H9 (cell line): ENCODE measurements at regions not wholly inside any gene's neighbourhood (a gene's known extent, or its start where the extent isn't known, plus 50 kb on each side); places are given as distances from the start of the nearest gene placed in this dataset.

Experiments used
- DNase-seq: peaks from one replicate; pipeline ENCODE4 v3.0.0-alpha.2; 2017
- H2AFZ ChIP-seq: one replicate; pipeline ENCODE4 v1.6.1; 2013; ENCODE audit warnings: mild to moderate bottlenecking, low read length, control low read depth, moderate library complexity
- H2AK5ac ChIP-seq: 2 replicates; pipeline ENCODE4 v1.6.1; 2013; ENCODE audit warnings: low read length, control low read depth, mixed read lengths; ENCODE audit not compliant: insufficient read length
- H2BK120ac ChIP-seq: one replicate; pipeline ENCODE4 v1.6.1; 2013; ENCODE audit warnings: low read depth, mild to moderate bottlenecking, low read length, control low read depth, inconsistent platforms; ENCODE audit not compliant: poor library complexity, severe bottlenecking
- H2BK12ac ChIP-seq: 2 replicates; pipeline ENCODE4 v1.6.1; 2013; ENCODE audit warnings: low read length, control low read depth, mixed read lengths, low read depth; ENCODE audit not compliant: insufficient read length
- H2BK15ac ChIP-seq: 2 replicates; pipeline ENCODE4 v1.6.1; 2013; ENCODE audit warnings: low read depth, low read length, control low read depth
- H2BK20ac ChIP-seq: one replicate; pipeline ENCODE4 v1.6.1; 2013; ENCODE audit warnings: low read depth, mild to moderate bottlenecking, low read length, control low read depth, inconsistent platforms; ENCODE audit not compliant: poor library complexity, severe bottlenecking
- H2BK5ac ChIP-seq: 2 replicates; pipeline ENCODE4 v1.6.1; 2013; ENCODE audit warnings: low read length, control low read depth, mixed read lengths; ENCODE audit not compliant: insufficient read length
- H3K14ac ChIP-seq: 2 replicates; pipeline ENCODE4 v1.6.1; 2013; ENCODE audit warnings: low read length, control low read depth; ENCODE audit not compliant: insufficient read depth
- H3K18ac ChIP-seq: 2 replicates; pipeline ENCODE4 v1.6.1; 2013; ENCODE audit warnings: low read depth, mild to moderate bottlenecking, mixed read lengths, low read length, control low read depth; ENCODE audit not compliant: insufficient read length
- H3K23ac ChIP-seq: 2 replicates; pipeline ENCODE4 v1.6.1; 2013; ENCODE audit warnings: low read length, control low read depth, mixed read lengths, low read depth; ENCODE audit not compliant: insufficient read length
- H3K23me2 ChIP-seq: 2 replicates; pipeline ENCODE4 v1.6.1; 2013; ENCODE audit warnings: low read depth, mild to moderate bottlenecking, mixed read lengths, low read length, control low read depth; ENCODE audit not compliant: insufficient read length, poor library complexity, severe bottlenecking
- H3K27ac ChIP-seq: 2 replicates; pipeline ENCODE4 v1.5.1; 2013; ENCODE audit warnings: low read length, control low read depth, mixed read lengths, low read depth; ENCODE audit not compliant: insufficient read length
- H3K27me3 ChIP-seq: 2 replicates; pipeline ENCODE4 v1.6.1; 2013; ENCODE audit warnings: low read length, control low read depth, inconsistent platforms; ENCODE audit not compliant: insufficient read depth
- H3K4ac ChIP-seq: 2 replicates; pipeline ENCODE4 v1.6.1; 2013; ENCODE audit warnings: low read depth, mild to moderate bottlenecking, control low read depth, inconsistent platforms, low read length, moderate library complexity
- H3K4me1 ChIP-seq: 2 replicates; pipeline ENCODE4 v1.6.1; 2013; ENCODE audit warnings: low read length, control low read depth, inconsistent platforms; ENCODE audit not compliant: insufficient read depth
- H3K4me2 ChIP-seq: 2 replicates; pipeline ENCODE4 v1.6.1; 2013; ENCODE audit warnings: low read length, control low read depth, mixed read lengths; ENCODE audit not compliant: insufficient read length, insufficient read depth
- H3K56ac ChIP-seq: 2 replicates; pipeline ENCODE4 v1.6.1; 2013; ENCODE audit warnings: low read depth, mild to moderate bottlenecking, mixed read lengths, low read length, control low read depth; ENCODE audit not compliant: insufficient read length
- H3K79me1 ChIP-seq: 2 replicates; pipeline ENCODE4 v1.6.1; 2013; ENCODE audit warnings: low read depth, mild to moderate bottlenecking, moderate library complexity, low read length, control low read depth, inconsistent platforms; ENCODE audit not compliant: insufficient read depth, poor library complexity, severe bottlenecking
- H3K79me2 ChIP-seq: 2 replicates; pipeline ENCODE4 v1.6.1; 2013; ENCODE audit warnings: low read length, control low read depth, inconsistent platforms; ENCODE audit not compliant: insufficient read depth
- H3K9ac ChIP-seq: 2 replicates; pipeline ENCODE4 v1.6.1; 2013; ENCODE audit warnings: low read length, control low read depth, mixed read lengths; ENCODE audit not compliant: insufficient read length; ENCODE audit errors: extremely low read depth
- H3K9me3 ChIP-seq: one replicate; pipeline ENCODE4 v1.6.1; 2013; ENCODE audit warnings: low read depth, low read length, inconsistent platforms; ENCODE audit not compliant: control insufficient read depth
- H3T11ph ChIP-seq: one replicate; pipeline ENCODE4 v1.6.1; 2013; ENCODE audit warnings: mild to moderate bottlenecking, low read length, control low read depth, inconsistent platforms
- H4K20me1 ChIP-seq: one replicate; pipeline ENCODE4 v1.6.1; 2013; ENCODE audit not compliant: control insufficient read depth, insufficient read length, insufficient read depth
- H4K5ac ChIP-seq: 2 replicates; pipeline ENCODE4 v1.6.1; 2013; ENCODE audit warnings: low read depth, mild to moderate bottlenecking, mixed read lengths, low read length, control low read depth; ENCODE audit not compliant: insufficient read length
- H4K8ac ChIP-seq: replicated peaks from 2 replicates; pipeline ENCODE4 v1.6.1; 2013; ENCODE audit warnings: low read length, control low read depth, mixed read lengths, low read depth; ENCODE audit not compliant: insufficient read length
- H4K91ac ChIP-seq: 2 replicates; pipeline ENCODE4 v1.6.1; 2013; ENCODE audit warnings: low read depth, mild to moderate bottlenecking, moderate library complexity, mixed read lengths, low read length, control low read depth; ENCODE audit not compliant: insufficient read length
- H3K27ac Mint-ChIP-seq, 3 experiments: 2 replicates in 2 of 3; 3 replicates in 1 of 3; pipeline ENCODE4 v1.8.0; 2020 to 2021; ENCODE audit warnings: mixed read lengths in 3 of 3, mild to moderate bottlenecking in 1 of 3, moderate library complexity in 1 of 3
- H3K27me3 Mint-ChIP-seq: 2 replicates; pipeline ENCODE4 v1.8.0; 2021; ENCODE audit warnings: low read depth, mild to moderate bottlenecking, moderate library complexity, mixed read lengths
- H3K36me3 Mint-ChIP-seq, 3 experiments: 2 replicates in 2 of 3; 3 replicates in 1 of 3; pipeline ENCODE4 v1.8.0; 2020 to 2021; ENCODE audit warnings: low read depth in 3 of 3, mixed read lengths in 3 of 3; ENCODE audit not compliant: insufficient read depth in 1 of 3
- H3K4me1 Mint-ChIP-seq, 2 experiments: 2 replicates each; pipeline ENCODE4 v1.8.0; 2020; ENCODE audit warnings: mixed read lengths in 2 of 2
- H3K4me3 Mint-ChIP-seq, 2 experiments: 2 replicates in 1 of 2; 3 replicates in 1 of 2; pipeline ENCODE4 v1.8.0; 2020 to 2021; ENCODE audit warnings: mild to moderate bottlenecking in 2 of 2, mixed read lengths in 2 of 2, moderate library complexity in 1 of 2
- H3K9me3 Mint-ChIP-seq, 2 experiments: 2 replicates in 1 of 2; 3 replicates in 1 of 2; pipeline ENCODE4 v1.8.0; 2020; ENCODE audit warnings: mild to moderate bottlenecking in 2 of 2, mixed read lengths in 2 of 2, moderate library complexity in 1 of 2
- CTCF ChIP-seq: fragments of 200-600 bp; sonication (generic); conservative IDR thresholded peaks from 3 replicates; pipeline ENCODE4 v1.8.0; 2021; ENCODE audit warnings: antibody characterized with exemption, mild to moderate bottlenecking
- WGBS: extraction: QIAGEN DNeasy Blood & Tissue Kit; methylation state at CpG from one replicate; pipeline ENCODE4 v1.1.7; 2013; ENCODE audit warnings: missing lambda C conversion rate, low lambda C conversion rate, mixed read lengths; ENCODE audit not compliant: insufficient read length; ENCODE audit errors: extremely low coverage; 5-methylcytosine and 5-hydroxymethylcytosine counted together

DNA sequence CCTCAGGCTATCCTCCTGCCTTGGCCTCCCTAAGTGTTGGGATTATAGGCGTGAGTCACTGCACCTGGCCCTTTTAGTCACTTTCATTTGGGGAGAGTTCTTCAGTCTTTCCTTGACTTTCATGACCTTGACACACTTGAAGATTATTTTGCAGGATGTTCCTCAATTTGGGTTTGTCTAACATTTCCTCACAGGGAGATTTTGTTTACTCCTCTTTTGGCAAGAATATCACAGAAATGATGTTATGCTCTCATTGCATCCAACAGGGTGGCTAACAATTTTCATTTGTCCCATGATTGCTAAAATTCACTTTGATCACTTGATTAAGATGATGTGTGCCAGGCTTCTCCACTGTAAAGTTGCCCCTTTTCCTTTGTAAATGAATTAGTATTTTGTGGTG lies 164.0 kb downstream of the ADSS2 start:
- Histone ChIP-seq H3K9me3 (no peaks in the 10 kb centered on the region), H3K79me1 (no peaks in the 10 kb centered on the region), H3K23me2 (no peaks in the 10 kb centered on the region), H3K23ac (no peak overlapping the region), H3K9ac (no peak overlapping the region), H3K79me2 (no peaks in the 10 kb centered on the region), H3K4ac (no peak overlapping the region), H3K56ac (no peak overlapping the region), H3K27me3 (no peaks in the 10 kb centered on the region), H3K14ac (no peak overlapping the region), H4K8ac (no peak overlapping the region), H3K18ac (no peak overlapping the region), H2BK5ac (no peak overlapping the region), H4K5ac (no peak overlapping the region), H2AFZ (no peak overlapping the region), H3K27ac (no peak overlapping the region), H2BK15ac (no peak overlapping the region), H4K20me1 (no peaks in the 10 kb centered on the region), H4K91ac (no peak overlapping the region), H3K4me2 (no peak overlapping the region), H3K4me1 (no peaks in the 10 kb centered on the region), H2BK12ac (no peak overlapping the region), H3T11ph (no peak overlapping the region), H2BK120ac (no peak overlapping the region), H2AK5ac (no peak overlapping the region), H2BK20ac (no peak overlapping the region)
- Mint-ChIP-seq H3K27me3 (no peaks in the 10 kb centered on the region; the same call in 1 of the 2 replicates), H3K9me3 (peaks cover 3 to 4% of the 10 kb centered on the region in 2 experiments; a peak in 2 of 5 replicates), H3K27ac (no peak overlapping the region), H3K4me1 (no peaks in the 10 kb centered on the region), H3K36me3 (peaks cover 0 to 5% (median 0%) of the 10 kb centered on the region in 3 experiments; a peak in 3 of 7 replicates), H3K4me3 (no peak overlapping the region)
- TF ChIP-seq CTCF, result no peak
- DNase-seq, result no peak
- no CpG with 5 or more reads among the region's 1 CpG for WGBS
